Anterior cingulate cortex (tissue), 58 donors: ENCODE measurements at regions not wholly inside any gene's neighbourhood (a gene's known extent, or its start where the extent isn't known, plus 50 kb on each side); places are given as distances from the start of the nearest gene placed in this dataset.

Experiments
- DNase-seq, 58 donors: peaks; one replicate each; lab custom pipeline; 2025; lab: John Stamatoyannopoulos, UW

GRCh38 chr14:98109326-98109725 lies 1162.7 kb downstream of the BCL11B start:
- DNase-seq, result no peak

GRCh38 chr14:98112194-98112780 lies 1159.7 kb downstream of the BCL11B start:
- no peak for DNase-seq

- no peak for DNase-seq
Measured at GRCh38 chr14:98114122-98114895, 1157.7 kb downstream of the BCL11B start.

GRCh38 chr14:98114946-98115345 lies 1157.1 kb downstream of the BCL11B start:
- no peak for DNase-seq

- no peak for DNase-seq
Measured at GRCh38 chr14:98118749-98119148, 1153.2 kb downstream of the BCL11B start.

- no peak for DNase-seq
Measured at GRCh38 chr14:98119739-98120138, 1152.3 kb downstream of the BCL11B start.

- DNase-seq, result no peak
Measured at GRCh38 chr14:98120831-98121464, 1151.0 kb downstream of the BCL11B start.

- DNase-seq, result no peak
Measured at GRCh38 chr14:98122527-98122926, 1149.5 kb downstream of the BCL11B start.

GRCh38 chr14:98130691-98131090 lies 1141.3 kb downstream of the BCL11B start:
- no peak for DNase-seq

GRCh38 chr14:98131406-98131805 lies 1140.6 kb downstream of the BCL11B start:
- DNase-seq, result no peak

GRCh38 chr14:98133806-98134205 lies 1138.2 kb downstream of the BCL11B start:
- no peak for DNase-seq

GRCh38 chr14:98136012-98136789 lies 1135.8 kb downstream of the BCL11B start:
- no peak for DNase-seq

- peak in 2 of 58 donors; percentile 5 to 11 for DNase-seq
Measured at GRCh38 chr14:98137131-98138025, 1134.6 kb downstream of the BCL11B start.

- peak in 8 of 58 donors; percentile 1 to 14 (median 4) for DNase-seq
Measured at GRCh38 chr14:98138666-98139065, 1133.3 kb downstream of the BCL11B start.

GRCh38 chr14:98140862-98141530 lies 1131.0 kb downstream of the BCL11B start:
- DNase-seq, result no peak

- DNase-seq, result no peak
Measured at GRCh38 chr14:98143566-98143965, 1128.4 kb downstream of the BCL11B start.

GRCh38 chr14:98144964-98145363 lies 1127.0 kb downstream of the BCL11B start:
- peak in 13 of 58 donors; percentile 2 to 43 (median 18) for DNase-seq

- no peak for DNase-seq
Measured at GRCh38 chr14:98146416-98146815, 1125.6 kb downstream of the BCL11B start.

- DNase-seq, result no peak
Measured at GRCh38 chr14:98154254-98154653, 1117.7 kb downstream of the BCL11B start.
